ENCODE measurements at regions not wholly inside any gene's neighbourhood (a gene's known extent, or its start where the extent isn't known, plus 50 kb on each side); places are given as distances from the start of the nearest gene placed in this dataset.
"Not testable (repeated sequence)": the region's sequence is repeated elsewhere in the genome, so short reads cannot be mapped to it uniquely, and the experiment has no call there.

DNA sequence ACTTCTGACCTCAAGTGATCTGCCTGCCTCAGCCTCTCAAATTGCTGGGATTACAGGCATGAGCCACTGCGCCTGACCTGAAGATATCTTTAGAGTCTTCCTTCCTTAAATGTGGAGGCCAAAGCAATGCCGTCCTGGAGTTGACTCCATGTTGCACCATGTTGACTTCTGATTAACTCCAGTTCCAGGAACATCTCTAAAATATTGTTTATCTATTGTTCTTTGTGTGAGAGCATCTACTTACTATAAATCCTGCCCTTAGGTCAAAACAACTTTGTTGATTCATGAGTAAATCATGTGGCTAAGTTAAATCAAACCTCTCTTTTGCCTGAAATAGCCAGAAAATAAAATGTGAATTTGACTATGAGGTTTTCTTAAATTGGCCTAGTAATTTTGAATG, 56.6 kb upstream of the CAPRIN1 start:
- no peaks in the 10 kb centered on the region for H3K27me3 ChIP-seq
- DNase-seq, result no peak
- no peaks in the 10 kb centered on the region for H3K36me3 ChIP-seq
- 91 to 95% methylated on average over 2 of the region's 2 CpGs for WGBS, 2 donors
- H3K9me3 ChIP-seq, result no peaks in the 10 kb centered on the region
- no peak overlapping the region for H3K27ac ChIP-seq
- intact Hi-C loops (cut with DNase I), result no loop called here
- peaks cover 0 to 12% (median 4%) of the 10 kb centered on the region in 4 donors for H3K4me1 ChIP-seq
- no peak overlapping the region for H3K4me3 ChIP-seq
- TF ChIP-seq EP300 (IDR thresholded peaks at IDR 0.05) (no peak), POLR2A (IDR thresholded peaks at IDR 0.05) (no peak), POLR2AphosphoS5 (IDR thresholded peaks at IDR 0.05) (no peak)
- TF ChIP-seq, protein P1, sequence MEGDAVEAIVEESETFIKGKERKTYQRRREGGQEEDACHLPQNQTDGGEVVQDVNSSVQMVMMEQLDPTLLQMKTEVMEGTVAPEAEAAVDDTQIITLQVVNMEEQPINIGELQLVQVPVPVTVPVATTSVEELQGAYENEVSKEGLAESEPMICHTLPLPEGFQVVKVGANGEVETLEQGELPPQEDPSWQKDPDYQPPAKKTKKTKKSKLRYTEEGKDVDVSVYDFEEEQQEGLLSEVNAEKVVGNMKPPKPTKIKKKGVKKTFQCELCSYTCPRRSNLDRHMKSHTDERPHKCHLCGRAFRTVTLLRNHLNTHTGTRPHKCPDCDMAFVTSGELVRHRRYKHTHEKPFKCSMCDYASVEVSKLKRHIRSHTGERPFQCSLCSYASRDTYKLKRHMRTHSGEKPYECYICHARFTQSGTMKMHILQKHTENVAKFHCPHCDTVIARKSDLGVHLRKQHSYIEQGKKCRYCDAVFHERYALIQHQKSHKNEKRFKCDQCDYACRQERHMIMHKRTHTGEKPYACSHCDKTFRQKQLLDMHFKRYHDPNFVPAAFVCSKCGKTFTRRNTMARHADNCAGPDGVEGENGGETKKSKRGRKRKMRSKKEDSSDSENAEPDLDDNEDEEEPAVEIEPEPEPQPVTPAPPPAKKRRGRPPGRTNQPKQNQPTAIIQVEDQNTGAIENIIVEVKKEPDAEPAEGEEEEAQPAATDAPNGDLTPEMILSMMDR (IDR thresholded peaks at IDR 0.05), result no peak

DNA sequence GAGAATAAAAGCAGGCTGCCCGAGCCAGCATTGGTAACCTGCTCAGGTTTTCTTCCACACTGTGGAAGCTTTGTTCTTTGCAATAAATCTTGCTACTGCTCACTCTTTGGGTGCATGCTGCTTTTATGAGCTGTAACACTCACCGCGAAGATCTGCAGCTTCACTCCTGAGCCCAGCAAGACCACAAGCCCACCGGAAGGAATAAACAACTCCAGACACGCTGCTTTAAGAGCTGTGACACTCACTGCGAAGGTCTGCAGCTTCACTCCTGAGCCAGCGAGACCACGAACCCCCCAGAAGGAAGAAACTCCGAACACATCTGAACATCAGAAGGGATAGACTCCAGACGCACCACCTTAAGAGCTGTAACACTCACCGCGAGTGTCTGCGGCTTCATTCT, 60.4 kb upstream of the CAPRIN1 start:
- intact Hi-C loops (cut with DNase I); H3K9me3 ChIP-seq; H3K4me1 ChIP-seq; DNase-seq; H3K36me3 ChIP-seq; H3K27ac ChIP-seq; H3K4me3 ChIP-seq; H3K27me3 ChIP-seq: not testable (repeated sequence)
- WGBS, 2 donors, result 46 to 77% methylated on average over 13 of the region's 13 CpGs

DNA sequence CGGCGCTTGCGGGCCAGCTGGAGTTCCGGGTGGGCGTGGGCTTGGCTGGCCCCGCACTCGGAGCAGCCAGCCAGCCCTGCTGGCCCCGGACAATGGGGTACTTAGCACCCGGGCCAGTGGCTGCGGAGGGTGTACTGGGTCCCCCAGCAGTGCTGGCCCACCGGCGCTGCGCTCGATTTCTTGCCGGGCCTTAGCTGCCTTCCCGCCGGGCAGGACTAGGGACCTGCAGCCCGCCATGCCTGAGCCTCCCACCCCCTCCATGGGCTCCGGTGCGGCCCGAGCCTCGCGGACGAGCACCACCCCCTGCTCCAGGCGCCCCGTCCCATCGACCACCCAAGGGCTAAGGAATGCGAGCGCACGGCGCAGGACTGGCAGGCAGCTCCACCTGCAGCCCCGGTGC, 61.4 kb upstream of the CAPRIN1 start:
- H3K27me3 ChIP-seq; H3K4me1 ChIP-seq; intact Hi-C loops (cut with DNase I); H3K4me3 ChIP-seq; H3K27ac ChIP-seq; H3K9me3 ChIP-seq; H3K36me3 ChIP-seq; DNase-seq: not testable (repeated sequence)
- 94 to 95% methylated on average over 32 of the region's 32 CpGs for WGBS, 2 donors

DNA sequence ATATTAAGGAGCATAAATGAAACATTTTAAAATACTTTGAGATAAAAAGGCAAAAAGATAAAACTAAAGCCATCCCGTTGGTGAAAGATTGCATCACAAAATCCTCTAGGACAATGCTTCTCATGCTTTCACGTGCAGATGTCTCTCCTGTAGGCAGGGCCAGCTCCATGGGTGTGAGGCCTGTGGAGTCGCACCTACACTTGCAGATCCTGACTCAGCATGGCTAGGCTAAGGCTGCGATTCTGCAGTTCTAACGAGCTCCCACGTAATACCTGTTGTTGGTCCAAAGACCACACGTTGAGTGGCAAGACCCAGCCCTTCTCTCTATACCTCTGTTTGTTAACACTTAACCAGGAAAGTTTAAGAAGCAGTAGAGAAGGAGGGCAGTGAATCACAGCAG, 62.1 kb upstream of the CAPRIN1 start:
- Histone ChIP-seq H3K27me3 (peaks cover 0 to 5% (median 0%) of the 10 kb centered on the region in 3 donors), H3K27ac (no peak overlapping the region), H3K4me1 (no peaks in the 10 kb centered on the region), H3K9me3 (no peaks in the 10 kb centered on the region), H3K4me3 (no peak overlapping the region), H3K36me3 (no peaks in the 10 kb centered on the region)
- DNase-seq, result no peak
- TF ChIP-seq POLR2A (IDR thresholded peaks at IDR 0.05) (no peak), EP300 (IDR thresholded peaks at IDR 0.05) (no peak), POLR2AphosphoS5 (IDR thresholded peaks at IDR 0.05) (no peak)
- TF ChIP-seq, protein P1 (IDR thresholded peaks at IDR 0.05), result no peak
- intact Hi-C loops (cut with DNase I), result loop anchor here (5.0 kb wide), 2 partner anchors 132 to 182 kb away; no protein-coding TSS in a partner anchor
- 74 to 83% methylated on average over 7 of the region's 7 CpGs for WGBS, 2 donors

DNA sequence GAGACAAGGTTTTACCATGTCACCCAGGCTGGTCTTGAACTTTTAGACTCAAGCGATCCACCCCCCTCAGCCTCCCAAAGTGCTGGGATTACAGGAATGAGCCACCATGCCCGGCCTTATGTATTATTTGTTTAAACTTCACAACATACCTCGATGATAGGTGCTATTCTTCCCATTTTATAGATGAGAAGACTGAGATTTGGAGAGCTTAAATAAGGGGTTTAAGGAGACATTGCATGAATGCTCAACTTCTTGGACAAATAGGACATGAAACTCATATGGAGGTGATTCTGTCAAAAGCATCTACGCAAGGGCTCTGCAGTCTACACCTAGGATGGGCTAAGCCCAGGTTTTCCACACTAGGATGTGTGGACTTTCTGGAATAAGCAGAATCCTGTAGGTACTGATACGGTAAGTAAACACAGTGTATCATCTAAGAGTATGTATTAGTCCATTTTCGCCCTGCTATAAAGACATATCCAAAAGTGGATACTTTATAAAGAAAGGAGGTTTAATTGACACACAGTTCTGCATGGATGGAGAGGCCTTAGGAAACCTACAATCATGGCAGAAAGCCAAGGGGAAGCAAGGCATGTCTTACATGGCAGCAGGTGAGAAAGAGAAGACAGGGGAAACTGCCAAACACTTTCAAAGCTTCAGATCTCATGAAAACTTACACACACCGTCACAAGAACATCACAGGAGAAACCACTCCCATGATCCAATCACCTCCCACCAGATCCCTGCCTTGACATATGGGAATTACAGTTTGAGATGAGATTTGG, 62.8 kb upstream of the CAPRIN1 start:
- H3K4me1 ChIP-seq, result no peaks in the 10 kb centered on the region
- no peak for DNase-seq
- H3K9me3 ChIP-seq, result no peaks in the 10 kb centered on the region
- H3K27ac ChIP-seq, result no peak overlapping the region
- no peak overlapping the region for H3K4me3 ChIP-seq
- H3K36me3 ChIP-seq, result no peaks in the 10 kb centered on the region
- 80 to 84% methylated on average over 7 of the region's 7 CpGs for WGBS, 2 donors
- intact Hi-C loops (cut with DNase I), result loop anchor here (5.0 kb wide), 2 partner anchors 131 to 181 kb away; no protein-coding TSS in a partner anchor
- peaks cover 0 to 10% (median 0%) of the 10 kb centered on the region in 3 donors for H3K27me3 ChIP-seq
- TF ChIP-seq, protein P1 (IDR thresholded peaks at IDR 0.05), result no peak
- no peak for TF ChIP-seq POLR2AphosphoS5 (IDR thresholded peaks at IDR 0.05)
- TF ChIP-seq POLR2A (IDR thresholded peaks at IDR 0.05), result no peak
- no peak for TF ChIP-seq EP300 (IDR thresholded peaks at IDR 0.05)

All from sigmoid colon (tissue), 6 donors.